GM10248 (cell line): ENCODE measurements at regions not wholly inside any gene's neighbourhood (a gene's known extent, or its start where the extent isn't known, plus 50 kb on each side); places are given as distances from the start of the nearest gene placed in this dataset.

ENCODE experiments used
- CTCF ChIA-PET: fragments of 300-600 bp; sonication (Branson Sonifier 250); formaldehyde crosslinking; extraction: SDS; loops from one replicate; lab custom pipeline; 2021; ENCODE audit warnings: antibody characterized with exemption; lab: Yijun Ruan, JAX
- POLR2A ChIA-PET: fragments of 350-650 bp; sonication (Branson Sonifier 250); formaldehyde crosslinking; extraction: SDS; loops from one replicate; lab custom pipeline; 2020; ENCODE audit warnings: antibody characterized with exemption; lab: Yijun Ruan, JAX
- DNase-seq: peaks from one replicate; pipeline ENCODE4 v3.0.0; 2012; ENCODE audit errors: extremely low spot score
- TF ChIP-seq, protein P1 (sequence below): IDR thresholded peaks from 2 replicates; pipeline ENCODE4 v1.5.1; 2012; ENCODE audit warnings: mild to moderate bottlenecking, low read depth; ENCODE audit errors: extremely low read depth, missing control alignments, control extremely low read depth

DNA sequence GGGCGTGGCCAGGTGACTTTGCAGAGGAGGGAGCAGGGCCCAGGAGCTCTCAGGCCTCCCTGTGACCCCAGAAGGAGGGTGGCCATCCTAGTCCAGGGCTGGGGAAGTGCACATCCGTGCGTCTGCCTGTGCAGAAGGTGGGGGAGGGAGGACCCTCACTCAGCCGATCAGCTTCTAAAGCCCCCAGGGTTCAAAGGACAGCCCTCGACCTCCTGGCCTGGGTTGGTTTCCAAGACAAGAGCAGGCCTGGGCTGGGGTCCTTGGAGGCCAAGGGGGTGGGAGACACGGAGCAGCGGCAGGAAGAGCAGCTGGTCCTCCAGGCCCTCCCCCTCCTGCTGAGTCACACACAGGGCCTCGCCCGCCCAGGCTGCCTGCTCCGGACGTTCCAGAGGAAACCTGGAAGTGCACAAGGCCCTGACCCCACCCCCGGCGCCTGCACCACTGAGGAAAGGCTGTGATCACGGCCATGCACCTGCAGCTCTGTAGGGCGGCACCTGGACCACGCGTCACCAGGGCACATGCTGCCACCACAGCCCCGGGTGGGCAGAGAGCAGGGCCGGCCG, 67.1 kb upstream of the ZNF469 start:
- POLR2A ChIA-PET, result no interaction called here
- TF ChIP-seq, protein P1, sequence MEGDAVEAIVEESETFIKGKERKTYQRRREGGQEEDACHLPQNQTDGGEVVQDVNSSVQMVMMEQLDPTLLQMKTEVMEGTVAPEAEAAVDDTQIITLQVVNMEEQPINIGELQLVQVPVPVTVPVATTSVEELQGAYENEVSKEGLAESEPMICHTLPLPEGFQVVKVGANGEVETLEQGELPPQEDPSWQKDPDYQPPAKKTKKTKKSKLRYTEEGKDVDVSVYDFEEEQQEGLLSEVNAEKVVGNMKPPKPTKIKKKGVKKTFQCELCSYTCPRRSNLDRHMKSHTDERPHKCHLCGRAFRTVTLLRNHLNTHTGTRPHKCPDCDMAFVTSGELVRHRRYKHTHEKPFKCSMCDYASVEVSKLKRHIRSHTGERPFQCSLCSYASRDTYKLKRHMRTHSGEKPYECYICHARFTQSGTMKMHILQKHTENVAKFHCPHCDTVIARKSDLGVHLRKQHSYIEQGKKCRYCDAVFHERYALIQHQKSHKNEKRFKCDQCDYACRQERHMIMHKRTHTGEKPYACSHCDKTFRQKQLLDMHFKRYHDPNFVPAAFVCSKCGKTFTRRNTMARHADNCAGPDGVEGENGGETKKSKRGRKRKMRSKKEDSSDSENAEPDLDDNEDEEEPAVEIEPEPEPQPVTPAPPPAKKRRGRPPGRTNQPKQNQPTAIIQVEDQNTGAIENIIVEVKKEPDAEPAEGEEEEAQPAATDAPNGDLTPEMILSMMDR, result no peak
- DNase-seq, result no peak
- CTCF ChIA-PET, result interaction anchor here (1.1 kb wide), 1 partner anchor 122 kb away, joined by 3 read pairs; no protein-coding TSS in a partner anchor

DNA sequence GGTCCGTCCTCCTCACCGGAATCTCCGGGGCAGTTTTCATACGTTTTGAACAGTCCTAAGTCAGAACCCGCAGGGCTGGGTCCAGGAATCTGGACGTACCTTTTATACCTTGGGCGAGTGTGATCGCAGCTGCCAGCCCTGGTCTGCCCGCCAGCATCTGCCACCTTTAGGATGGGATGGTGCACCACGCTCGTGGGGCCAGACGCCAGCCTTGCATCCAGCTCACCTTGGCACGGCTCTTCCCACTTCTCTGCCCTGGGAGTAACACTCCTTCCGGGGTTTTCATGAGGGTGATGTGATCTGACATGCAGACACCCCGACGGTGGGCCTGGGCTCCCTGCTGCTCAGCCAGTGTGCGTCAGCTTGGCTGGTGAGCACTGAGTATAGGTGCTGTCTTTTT, 66.6 kb upstream of the ZNF469 start:
- no peak for DNase-seq
- POLR2A ChIA-PET, result no interaction called here
- CTCF ChIA-PET, result interaction anchor here (1.1 kb wide), 1 partner anchor 121 kb away, joined by 3 read pairs; no protein-coding TSS in a partner anchor
- TF ChIP-seq, protein P1, result no peak

DNA sequence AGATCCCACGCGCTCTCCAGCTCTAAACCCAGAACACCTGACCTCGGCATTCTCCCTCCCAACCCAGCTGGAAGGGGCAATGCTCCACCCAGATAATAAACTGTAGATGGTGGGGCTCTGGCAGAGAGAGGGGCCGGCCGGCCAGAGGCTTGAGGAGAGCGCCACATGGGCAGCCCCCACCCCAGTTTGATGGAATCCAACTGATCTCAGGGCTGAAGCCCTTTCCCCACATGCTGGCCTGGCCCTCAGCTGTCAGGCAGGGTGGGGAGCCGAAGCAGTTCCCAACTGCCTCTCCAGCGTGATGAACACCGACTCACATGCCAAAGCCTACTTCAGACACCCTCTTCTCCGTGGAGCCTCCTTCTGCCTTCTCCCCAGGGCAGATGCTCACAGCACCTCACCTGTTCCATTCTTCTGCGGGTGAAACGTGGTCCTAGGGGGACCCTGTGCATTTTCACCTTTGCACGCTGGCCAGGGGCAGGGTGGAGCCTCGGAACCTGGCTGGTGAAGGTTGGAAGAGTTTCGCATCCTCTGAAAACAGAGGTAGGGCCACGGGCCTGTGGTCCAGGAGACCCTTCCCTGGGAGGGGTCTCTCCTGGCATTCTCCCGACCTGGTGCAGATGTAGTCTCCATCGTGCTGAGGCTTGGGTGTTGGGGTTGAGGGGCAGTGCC, 65.7 kb upstream of the ZNF469 start:
- POLR2A ChIA-PET, result no interaction called here
- no peak for DNase-seq
- TF ChIP-seq, protein P1, result no peak
- CTCF ChIA-PET, result no interaction called here

DNA sequence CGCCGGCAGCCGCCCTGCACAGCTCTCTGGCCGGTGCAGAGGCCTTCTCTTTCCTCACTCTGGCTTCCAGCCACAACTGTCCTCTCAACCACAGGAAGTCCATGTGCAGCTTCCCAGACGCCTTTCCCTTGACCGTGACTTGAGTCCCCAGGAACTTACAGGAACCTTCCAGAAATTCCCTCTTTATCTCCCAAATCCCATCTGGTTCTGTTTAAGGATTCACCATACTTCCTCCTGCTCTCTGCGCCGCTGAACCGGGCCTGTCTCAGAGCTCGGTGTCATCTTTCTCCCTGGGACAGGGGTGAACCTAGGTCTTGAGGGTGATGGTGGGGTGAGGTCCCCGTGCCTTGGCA, 65.2 kb upstream of the ZNF469 start:
- POLR2A ChIA-PET, result no interaction called here

DNA sequence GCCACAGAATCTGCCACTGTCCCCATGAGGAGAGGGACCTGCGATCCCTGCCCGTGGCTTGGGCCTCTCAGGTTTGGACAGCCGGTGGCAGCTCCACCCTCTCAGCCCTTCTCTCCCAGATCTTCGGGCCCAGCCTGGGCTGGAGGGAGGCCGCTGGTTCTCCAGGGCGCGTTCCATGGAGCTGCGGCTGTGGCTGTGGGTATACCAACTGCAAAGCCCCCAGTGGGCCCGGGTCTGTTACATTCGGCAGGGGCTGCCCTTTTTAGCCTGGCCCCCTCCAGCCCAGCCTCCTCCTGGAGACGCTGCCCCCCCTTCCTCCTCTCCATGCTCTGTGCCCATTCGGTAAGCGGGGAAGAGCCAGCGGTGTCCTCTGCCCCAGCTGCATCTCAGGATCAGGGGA, 64.7 kb upstream of the ZNF469 start:
- no peak for DNase-seq
- ChIA-PET POLR2A (no interaction called here), CTCF (no interaction called here)
- TF ChIP-seq, protein P1, result no peak

More for the DNA sequence above, 65.2 kb upstream of the ZNF469 start:
- no peak for DNase-seq
- TF ChIP-seq, protein P1, result no peak
- CTCF ChIA-PET, result no interaction called here

DNA sequence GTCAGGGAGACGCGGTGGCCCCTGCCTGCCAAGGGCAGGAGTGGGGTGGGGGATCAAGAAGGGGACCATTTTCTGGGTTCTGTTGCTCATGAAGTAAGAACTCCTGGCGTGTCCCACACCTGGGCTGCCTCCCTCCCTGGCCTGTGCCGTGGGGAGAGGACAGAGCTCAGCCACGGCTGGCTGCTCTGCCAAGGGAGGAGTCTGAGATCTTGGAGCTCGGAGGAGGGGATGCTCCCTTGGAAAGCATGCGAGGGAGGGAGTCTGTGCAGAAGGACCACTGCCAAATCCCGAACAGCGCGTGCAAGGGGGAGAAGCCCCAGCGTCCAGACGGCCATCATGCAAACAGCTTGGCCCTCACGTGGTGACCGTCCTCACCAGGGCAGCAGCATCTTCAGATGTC, 64.2 kb upstream of the ZNF469 start:
- TF ChIP-seq, protein P1, result no peak
- ChIA-PET POLR2A (no interaction called here), CTCF (no interaction called here)
- no peak for DNase-seq
